ENCODE measurements at regions not wholly inside any gene's neighbourhood (a gene's known extent, or its start where the extent isn't known, plus 50 kb on each side); places are given as distances from the start of the nearest gene placed in this dataset.

- no peak for DNase-seq (ENCODE audit: low read depth, low spot score)
Observed at GRCh38 chr13:84662491-84662890, 780.2 kb upstream of the SLITRK1 start.

GRCh38 chr13:84661718-84662117 is 779.4 kb upstream of the SLITRK1 start:
- DNase-seq (ENCODE audit: low read depth, low spot score): no peak

GRCh38 chr13:84659359-84659661 is 777.0 kb upstream of the SLITRK1 start:
- no peak for DNase-seq (ENCODE audit: low read depth, low spot score)

- no peak for DNase-seq (ENCODE audit: low read depth, low spot score)
Observed at GRCh38 chr13:84658491-84659358, 776.5 kb upstream of the SLITRK1 start.

GRCh38 chr13:84655677-84656076 is 773.4 kb upstream of the SLITRK1 start:
- DNase-seq (ENCODE audit: low read depth, low spot score): no peak

GRCh38 chr13:84654654-84655275 is 772.5 kb upstream of the SLITRK1 start:
- no peak for DNase-seq (ENCODE audit: low read depth, low spot score)

- DNase-seq (ENCODE audit: low read depth, low spot score): no peak
Observed at GRCh38 chr13:84653915-84654534, 771.8 kb upstream of the SLITRK1 start.

GRCh38 chr13:84651705-84652104 is 769.4 kb upstream of the SLITRK1 start:
- DNase-seq (ENCODE audit: low read depth, low spot score): no peak

- DNase-seq (ENCODE audit: low read depth, low spot score): no peak
Observed at GRCh38 chr13:84651288-84651687, 769.0 kb upstream of the SLITRK1 start.

- no peak for DNase-seq (ENCODE audit: low read depth, low spot score)
Observed at GRCh38 chr13:84649853-84650252, 767.6 kb upstream of the SLITRK1 start.

GRCh38 chr13:84648069-84648640 is 765.9 kb upstream of the SLITRK1 start:
- DNase-seq (ENCODE audit: low read depth, low spot score): no peak

- DNase-seq (ENCODE audit: low read depth, low spot score): no peak
Observed at GRCh38 chr13:84646957-84647356, 764.7 kb upstream of the SLITRK1 start.

- no peak for DNase-seq (ENCODE audit: low read depth, low spot score)
Observed at GRCh38 chr13:84645196-84646012, 763.1 kb upstream of the SLITRK1 start.

GRCh38 chr13:84641491-84641890 is 759.2 kb upstream of the SLITRK1 start:
- no peak for DNase-seq (ENCODE audit: low read depth, low spot score)

- DNase-seq (ENCODE audit: low read depth, low spot score): no peak
Observed at GRCh38 chr13:84640691-84641090, 758.4 kb upstream of the SLITRK1 start.

- no peak for DNase-seq (ENCODE audit: low read depth, low spot score)
Observed at GRCh38 chr13:84630476-84630875, 748.2 kb upstream of the SLITRK1 start.

- no peak for DNase-seq (ENCODE audit: low read depth, low spot score)
Observed at GRCh38 chr13:84616864-84617263, 734.6 kb upstream of the SLITRK1 start.

GRCh38 chr13:84609716-84610115 is 727.4 kb upstream of the SLITRK1 start:
- no peak for DNase-seq (ENCODE audit: low read depth, low spot score)

- no peak for DNase-seq (ENCODE audit: low read depth, low spot score)
Observed at GRCh38 chr13:84607261-84608013, 725.2 kb upstream of the SLITRK1 start.

GRCh38 chr13:84606616-84607015 is 724.3 kb upstream of the SLITRK1 start:
- no peak for DNase-seq (ENCODE audit: low read depth, low spot score)

GRCh38 chr13:84605927-84606326 is 723.7 kb upstream of the SLITRK1 start:
- no peak for DNase-seq (ENCODE audit: low read depth, low spot score)
